Spleen (tissue), 7 donors: ENCODE measurements at regions not wholly inside any gene's neighbourhood (a gene's known extent, or its start where the extent isn't known, plus 50 kb on each side); places are given as distances from the start of the nearest gene placed in this dataset.
"Not testable (repeated sequence)": the region's sequence is repeated elsewhere in the genome, so short reads cannot be mapped to it uniquely, and the experiment has no call there.

Experiments used
- POLR2A ChIP-seq, 3 donors: fragments of 450-650 bp; IDR thresholded peaks; one replicate each; pipeline ENCODE4 v1.5.1; 2017; ENCODE audit warnings: antibody characterized with exemption in 3 of 3, mild to moderate bottlenecking in 1 of 3
- POLR2AphosphoS5 ChIP-seq, 3 donors: sonication (generic); formaldehyde crosslinking; IDR thresholded peaks; one replicate each; pipeline ENCODE4 v1.5.1; 2017; ENCODE audit warnings: antibody characterized with exemption in 3 of 3
- TF ChIP-seq, protein P1 (sequence below), 11 experiments: fragments of 200-600 bp in 7 of 11; fragments of 450-650 bp in 4 of 11; sonication (generic) in 4 of 11; IDR thresholded peaks in 8 of 11; conservative IDR thresholded peaks in 3 of 11; 1 replicate in 7 of 11; 2 replicates in 4 of 11; pipeline versions ENCODE4 v1.4.0 to v1.8.0; 2016 to 2021; ENCODE audit warnings: antibody characterized with exemption in 11 of 11, inconsistent platforms in 4 of 11, mild to moderate bottlenecking in 1 of 11
- donor health status: DM: no; HTN: no; CAD: no; lungs with moderate emphysema.
- donor health status: DM: no; HTN: no; CAD: no.
- donor health status: DM: no; HTN: no; CAD: no.

DNA sequence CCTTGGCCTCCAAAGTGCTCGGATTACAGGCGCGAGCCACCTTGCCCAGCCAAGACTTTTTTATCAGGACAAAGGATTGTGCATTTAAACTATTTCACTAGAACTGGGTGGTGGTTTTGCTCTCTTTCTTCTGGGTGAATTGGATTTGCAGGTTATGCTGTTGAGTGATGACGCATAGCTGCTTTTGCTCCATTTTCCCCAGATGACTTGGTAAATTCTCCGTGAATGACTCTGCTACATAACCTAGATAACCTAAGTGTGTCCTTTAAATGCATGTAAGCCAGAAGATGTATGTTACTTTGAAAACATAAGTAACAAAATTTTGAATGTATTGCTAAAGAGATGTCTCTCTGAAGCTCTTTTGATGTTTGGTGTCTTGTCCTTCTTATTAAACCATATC is 103.7 kb downstream of the NSUN5 start:
- TF ChIP-seq POLR2AphosphoS5, POLR2A (IDR thresholded peaks at IDR 0.05): not testable (repeated sequence)
- TF ChIP-seq, protein P1, sequence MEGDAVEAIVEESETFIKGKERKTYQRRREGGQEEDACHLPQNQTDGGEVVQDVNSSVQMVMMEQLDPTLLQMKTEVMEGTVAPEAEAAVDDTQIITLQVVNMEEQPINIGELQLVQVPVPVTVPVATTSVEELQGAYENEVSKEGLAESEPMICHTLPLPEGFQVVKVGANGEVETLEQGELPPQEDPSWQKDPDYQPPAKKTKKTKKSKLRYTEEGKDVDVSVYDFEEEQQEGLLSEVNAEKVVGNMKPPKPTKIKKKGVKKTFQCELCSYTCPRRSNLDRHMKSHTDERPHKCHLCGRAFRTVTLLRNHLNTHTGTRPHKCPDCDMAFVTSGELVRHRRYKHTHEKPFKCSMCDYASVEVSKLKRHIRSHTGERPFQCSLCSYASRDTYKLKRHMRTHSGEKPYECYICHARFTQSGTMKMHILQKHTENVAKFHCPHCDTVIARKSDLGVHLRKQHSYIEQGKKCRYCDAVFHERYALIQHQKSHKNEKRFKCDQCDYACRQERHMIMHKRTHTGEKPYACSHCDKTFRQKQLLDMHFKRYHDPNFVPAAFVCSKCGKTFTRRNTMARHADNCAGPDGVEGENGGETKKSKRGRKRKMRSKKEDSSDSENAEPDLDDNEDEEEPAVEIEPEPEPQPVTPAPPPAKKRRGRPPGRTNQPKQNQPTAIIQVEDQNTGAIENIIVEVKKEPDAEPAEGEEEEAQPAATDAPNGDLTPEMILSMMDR (IDR thresholded peaks at IDR 0.05 in 8 of 11, conservative IDR thresholded peaks at IDR 0.05 in 3 of 11) = not testable (repeated sequence)
